ENCODE measurements at regions not wholly inside any gene's neighbourhood (a gene's known extent, or its start where the extent isn't known, plus 50 kb on each side); places are given as distances from the start of the nearest gene placed in this dataset.

DNA sequence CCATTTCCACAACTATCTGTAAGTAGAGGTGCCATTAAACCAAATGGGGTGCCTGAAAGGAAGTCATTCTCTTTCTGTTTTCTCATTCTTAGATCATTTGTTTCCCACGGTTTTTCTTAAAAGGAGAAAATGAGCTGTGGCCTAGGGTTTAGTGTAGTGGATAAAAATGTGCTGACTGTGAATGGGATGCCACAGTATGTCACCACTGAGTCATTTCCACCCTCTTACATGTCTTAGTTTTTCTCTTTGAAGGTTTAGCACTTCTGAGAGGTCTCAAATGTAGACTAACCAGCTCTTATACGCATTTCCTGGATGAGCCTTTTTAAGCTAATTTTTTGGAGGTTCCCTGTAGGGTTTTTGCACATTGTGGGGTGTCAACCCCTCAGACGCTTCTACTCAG, 244.5 kb upstream of the SPANXN1 start:
- H4K91ac ChIP-seq (ENCODE audit: insufficient read depth, low read depth, low read length), result no peak overlapping the region
- H3K4me3 ChIP-seq (ENCODE audit: insufficient read depth, low read depth, low read length), result no peak overlapping the region
- TF ChIP-seq SMC3 (IDR thresholded peaks at IDR 0.05; ENCODE audit: low read depth, low read length) (no peak), BHLHE40 (IDR thresholded peaks at IDR 0.05; ENCODE audit: low read depth, low read length) (no peak), RFX5 (IDR thresholded peaks at IDR 0.05; ENCODE audit: low read depth, low read length) (no peak), CEBPB (IDR thresholded peaks at IDR 0.05; ENCODE audit: low read depth, low read length) (no peak), MXI1 (IDR thresholded peaks at IDR 0.05; ENCODE audit: borderline replicate concordance, low read depth, low read length) (no peak), RCOR1 (IDR thresholded peaks at IDR 0.05; ENCODE audit: insufficient replicate concordance, low read length) (no peak), MAFK (IDR thresholded peaks at IDR 0.05; ENCODE audit: low read depth, low read length) (no peak), NFE2L2 (IDR thresholded peaks at IDR 0.05; ENCODE audit: low read depth, low read length) (no peak), FOS (IDR thresholded peaks at IDR 0.05; ENCODE audit: low read depth, low read length) (no peak), RAD21 (IDR thresholded peaks at IDR 0.05; ENCODE audit: low read length) (no peak), POLR2A (IDR thresholded peaks at IDR 0.05; ENCODE audit: low read depth, low read length) (no peak), MAZ (IDR thresholded peaks at IDR 0.05; ENCODE audit: borderline replicate concordance, low read depth, low read length) (no peak)
- TF ChIP-seq, protein P1, sequence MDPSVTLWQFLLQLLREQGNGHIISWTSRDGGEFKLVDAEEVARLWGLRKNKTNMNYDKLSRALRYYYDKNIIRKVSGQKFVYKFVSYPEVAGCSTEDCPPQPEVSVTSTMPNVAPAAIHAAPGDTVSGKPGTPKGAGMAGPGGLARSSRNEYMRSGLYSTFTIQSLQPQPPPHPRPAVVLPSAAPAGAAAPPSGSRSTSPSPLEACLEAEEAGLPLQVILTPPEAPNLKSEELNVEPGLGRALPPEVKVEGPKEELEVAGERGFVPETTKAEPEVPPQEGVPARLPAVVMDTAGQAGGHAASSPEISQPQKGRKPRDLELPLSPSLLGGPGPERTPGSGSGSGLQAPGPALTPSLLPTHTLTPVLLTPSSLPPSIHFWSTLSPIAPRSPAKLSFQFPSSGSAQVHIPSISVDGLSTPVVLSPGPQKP (IDR thresholded peaks at IDR 0.05; ENCODE audit: borderline replicate concordance, low read depth, low read length), result no peak
- TF ChIP-seq, protein P2, sequence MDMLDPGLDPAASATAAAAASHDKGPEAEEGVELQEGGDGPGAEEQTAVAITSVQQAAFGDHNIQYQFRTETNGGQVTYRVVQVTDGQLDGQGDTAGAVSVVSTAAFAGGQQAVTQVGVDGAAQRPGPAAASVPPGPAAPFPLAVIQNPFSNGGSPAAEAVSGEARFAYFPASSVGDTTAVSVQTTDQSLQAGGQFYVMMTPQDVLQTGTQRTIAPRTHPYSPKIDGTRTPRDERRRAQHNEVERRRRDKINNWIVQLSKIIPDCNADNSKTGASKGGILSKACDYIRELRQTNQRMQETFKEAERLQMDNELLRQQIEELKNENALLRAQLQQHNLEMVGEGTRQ (IDR thresholded peaks at IDR 0.05; ENCODE audit: low read depth, low read length), result no peak
- TF ChIP-seq, protein P3, sequence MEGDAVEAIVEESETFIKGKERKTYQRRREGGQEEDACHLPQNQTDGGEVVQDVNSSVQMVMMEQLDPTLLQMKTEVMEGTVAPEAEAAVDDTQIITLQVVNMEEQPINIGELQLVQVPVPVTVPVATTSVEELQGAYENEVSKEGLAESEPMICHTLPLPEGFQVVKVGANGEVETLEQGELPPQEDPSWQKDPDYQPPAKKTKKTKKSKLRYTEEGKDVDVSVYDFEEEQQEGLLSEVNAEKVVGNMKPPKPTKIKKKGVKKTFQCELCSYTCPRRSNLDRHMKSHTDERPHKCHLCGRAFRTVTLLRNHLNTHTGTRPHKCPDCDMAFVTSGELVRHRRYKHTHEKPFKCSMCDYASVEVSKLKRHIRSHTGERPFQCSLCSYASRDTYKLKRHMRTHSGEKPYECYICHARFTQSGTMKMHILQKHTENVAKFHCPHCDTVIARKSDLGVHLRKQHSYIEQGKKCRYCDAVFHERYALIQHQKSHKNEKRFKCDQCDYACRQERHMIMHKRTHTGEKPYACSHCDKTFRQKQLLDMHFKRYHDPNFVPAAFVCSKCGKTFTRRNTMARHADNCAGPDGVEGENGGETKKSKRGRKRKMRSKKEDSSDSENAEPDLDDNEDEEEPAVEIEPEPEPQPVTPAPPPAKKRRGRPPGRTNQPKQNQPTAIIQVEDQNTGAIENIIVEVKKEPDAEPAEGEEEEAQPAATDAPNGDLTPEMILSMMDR (conservative IDR thresholded peaks at IDR 0.05; ENCODE audit: low read depth, low read length), result no peak
- H3K56ac ChIP-seq (ENCODE audit: extremely low read depth, insufficient read depth, low read length), result no peak overlapping the region
- H3K36me3 ChIP-seq (ENCODE audit: control insufficient read depth, insufficient read depth, low read length), result no peaks in the 10 kb centered on the region
- no peak overlapping the region for H4K5ac ChIP-seq (ENCODE audit: low read depth, low read length)
- H2AFZ ChIP-seq (replicated peaks; ENCODE audit: low read length, poor library complexity), result no peak overlapping the region
- no peak overlapping the region for H3K14ac ChIP-seq (replicated peaks; ENCODE audit: low read depth, low read length)
- H2BK5ac ChIP-seq (ENCODE audit: low read depth, low read length, poor library complexity, severe bottlenecking), result no peak overlapping the region
- H2AK9ac ChIP-seq (replicated peaks; ENCODE audit: low read depth, low read length, poor library complexity), result no peak overlapping the region
- H3K18ac ChIP-seq (ENCODE audit: low read depth, low read length), result no peak overlapping the region
- H4K20me1 ChIP-seq (ENCODE audit: insufficient read depth, low read length), result no peaks in the 10 kb centered on the region
- H3K9ac ChIP-seq (ENCODE audit: low read depth, low read length), result no peak overlapping the region
- H3K79me1 ChIP-seq (ENCODE audit: low read depth in 1 of 2, low read length in 2 of 2), result no peaks in the 10 kb centered on the region
- no peaks in the 10 kb centered on the region for H3K9me1 ChIP-seq (ENCODE audit: insufficient read depth, low read length)
- ChIA-PET CTCF (no interaction called here), POLR2A (ENCODE audit: unreplicated experiment) (no interaction called here)
- ATAC-seq (ENCODE audit: low read depth) (no peak), DNase-seq (no peak)
- H2BK15ac ChIP-seq (ENCODE audit: low read depth, low read length), result no peak overlapping the region
- H3K27me3 ChIP-seq (ENCODE audit: control insufficient read depth, insufficient read depth, low read length), result no peaks in the 10 kb centered on the region
- dilution Hi-C loops (cut with HindIII; ENCODE audit: low sequenced_read_pairs, unreplicated experiment) (no loop called here), in situ Hi-C loops (cut with MboI; ENCODE audit: low sequenced_read_pairs) (no loop called here), intact Hi-C loops (cut with micrococcal nuclease) (no loop called here)
- H3K27ac ChIP-seq (ENCODE audit: insufficient read depth, low read length), result no peak overlapping the region
- H3K9me3 ChIP-seq (ENCODE audit: control insufficient read depth, insufficient read depth, low read length), result peaks cover 2% of the 10 kb centered on the region; the same call in 1 of the 2 replicates
- BruUV-seq (replicated peaks), result no TSS peak
- no peak overlapping the region for H2BK20ac ChIP-seq (ENCODE audit: low read depth, low read length)
- WGBS, 2 experiments (ENCODE audit: extremely low coverage in 2 of 2, insufficient read length in 1 of 2), result no CpG with 5 or more reads among the region's 3 CpGs
- H2BK120ac ChIP-seq (ENCODE audit: low read depth, low read length), result no peak overlapping the region
- no peak overlapping the region for H4K8ac ChIP-seq (ENCODE audit: low read depth in 2 of 2, low read length in 2 of 2)
- no peak overlapping the region for H2AK5ac ChIP-seq (ENCODE audit: low read depth, low read length)
- H3K4me2 ChIP-seq (ENCODE audit: low read depth, low read length), result no peak overlapping the region
- H3K4me1 ChIP-seq (ENCODE audit: control insufficient read depth, insufficient read depth, low read length), result no peaks in the 10 kb centered on the region
- H3K23ac ChIP-seq (ENCODE audit: low read depth, low read length), result no peak overlapping the region
- H3K4ac ChIP-seq (ENCODE audit: low read depth, low read length), result no peak overlapping the region

All from IMR-90 (cell line).